GM19324 (cell line): ENCODE measurements at regions not wholly inside any gene's neighbourhood (a gene's known extent, or its start where the extent isn't known, plus 50 kb on each side); places are given as distances from the start of the nearest gene placed in this dataset.
"Not testable (repeated sequence)": the region's sequence is repeated elsewhere in the genome, so short reads cannot be mapped to it uniquely, and the experiment has no call there.

Experiments
- ATAC-seq: cut with Tn5 transposase; IDR thresholded peaks from one replicate; pipeline ENCODE4 v1.9.1; 2021; ENCODE audit warnings: mild to moderate bottlenecking, moderate library complexity; ENCODE audit not compliant: unreplicated experiment, low FRiP score

- ATAC-seq, result no peak
These were observed 100.1 kb upstream of the PLXNA2 start for GRCh38 chr1:208344202-208344857.

- no peak for ATAC-seq
These were observed 103.0 kb upstream of the PLXNA2 start for GRCh38 chr1:208347191-208347590.

- no peak for ATAC-seq
These were observed 105.6 kb upstream of the PLXNA2 start for GRCh38 chr1:208349694-208350330.

- no peak for ATAC-seq
These were observed 106.6 kb upstream of the PLXNA2 start for GRCh38 chr1:208350815-208351214.

- ATAC-seq, result no peak
These were observed 107.7 kb upstream of the PLXNA2 start for GRCh38 chr1:208351838-208352237.

- ATAC-seq, result not testable (repeated sequence)
These were observed 109.6 kb upstream of the PLXNA2 start for GRCh38 chr1:208353797-208354196.

GRCh38 chr1:208357644-208358507 lies 113.7 kb upstream of the PLXNA2 start:
- ATAC-seq, result no peak

GRCh38 chr1:208358651-208359050 lies 114.5 kb upstream of the PLXNA2 start:
- ATAC-seq, result no peak

- no peak for ATAC-seq
These were observed 117.8 kb upstream of the PLXNA2 start for GRCh38 chr1:208362011-208362410.

GRCh38 chr1:208366559-208366958 lies 122.4 kb upstream of the PLXNA2 start:
- ATAC-seq, result no peak

GRCh38 chr1:208369045-208369444 lies 124.9 kb upstream of the PLXNA2 start:
- no peak for ATAC-seq

GRCh38 chr1:208369658-208370057 lies 125.5 kb upstream of the PLXNA2 start:
- ATAC-seq, result no peak

- no peak for ATAC-seq
These were observed 130.3 kb upstream of the PLXNA2 start for GRCh38 chr1:208374391-208374941.

GRCh38 chr1:208381481-208381880 lies 137.3 kb upstream of the PLXNA2 start:
- ATAC-seq, result no peak

- ATAC-seq, result no peak
These were observed 144.0 kb upstream of the PLXNA2 start for GRCh38 chr1:208387908-208388811.

GRCh38 chr1:208393416-208393815 lies 149.2 kb upstream of the PLXNA2 start:
- no peak for ATAC-seq

GRCh38 chr1:208393826-208394225 lies 149.6 kb upstream of the PLXNA2 start:
- ATAC-seq, result no peak

- no peak for ATAC-seq
These were observed 153.1 kb upstream of the PLXNA2 start for GRCh38 chr1:208397286-208397685.

- ATAC-seq, result no peak
These were observed 160.8 kb upstream of the PLXNA2 start for GRCh38 chr1:208405014-208405413.

- no peak for ATAC-seq
These were observed 165.0 kb upstream of the PLXNA2 start for GRCh38 chr1:208409176-208409575.
